Left ventricle myocardium superior (tissue), 1 donor: ENCODE measurements at regions not wholly inside any gene's neighbourhood (a gene's known extent, or its start where the extent isn't known, plus 50 kb on each side); places are given as distances from the start of the nearest gene placed in this dataset.
"Not testable (repeated sequence)": the region's sequence is repeated elsewhere in the genome, so short reads cannot be mapped to it uniquely, and the experiment has no call there.

ENCODE experiments used
- ATAC-seq: fragments of 200-7000 bp; cut with Tn5 transposase; one replicate; pipeline ENCODE4 v1.9.1; 2020; ENCODE audit warnings: mild to moderate bottlenecking, moderate library complexity
- DNase-seq: peaks from one replicate; pipeline ENCODE4 v3.0.0-alpha.2; 2020
- intact Hi-C: fragments of 100-400 bp; cut with micrococcal nuclease; formaldehyde crosslinking; loops from one replicate; pipeline ENCODE4 v1.11.0; 2022
- donor health status: DM: no; HTN: yes; CAD: no; lungs with severe emphysema.

DNA sequence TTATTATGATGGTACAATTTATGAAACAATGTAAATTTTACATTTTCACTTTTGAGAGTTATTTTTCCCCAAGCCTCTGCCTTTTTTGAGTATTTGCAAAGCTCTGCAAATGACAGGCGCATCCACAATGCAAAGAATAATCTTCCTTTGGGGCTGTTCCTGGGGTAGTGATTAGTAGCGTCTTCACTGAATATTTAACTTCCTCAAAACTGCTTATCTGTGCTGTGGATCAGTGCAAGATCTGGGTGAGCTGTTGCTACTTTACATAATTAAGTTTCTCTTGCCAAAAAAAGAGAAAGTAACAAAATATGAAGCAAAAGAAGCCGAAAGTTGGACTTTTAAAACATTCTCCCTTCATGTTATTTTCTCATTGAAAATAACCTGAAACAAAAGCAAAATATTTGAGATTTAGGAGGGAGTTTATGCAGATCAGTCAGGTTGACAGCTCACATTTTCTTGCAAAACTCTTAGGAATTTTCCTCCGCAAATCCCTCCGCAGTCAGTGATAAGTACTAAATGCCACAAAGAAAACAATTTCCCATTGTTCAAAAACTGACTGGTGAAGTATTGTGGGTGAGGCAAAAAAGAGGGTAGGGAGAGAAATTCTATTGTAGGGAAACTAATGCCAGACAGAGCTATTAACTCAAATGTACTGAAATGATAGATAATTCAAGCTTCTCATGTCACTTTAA lies 276.4 kb upstream of the B3GALT2 start:
- intact Hi-C loops, result no loop called here
- no peak for ATAC-seq
- no peak for DNase-seq

DNA sequence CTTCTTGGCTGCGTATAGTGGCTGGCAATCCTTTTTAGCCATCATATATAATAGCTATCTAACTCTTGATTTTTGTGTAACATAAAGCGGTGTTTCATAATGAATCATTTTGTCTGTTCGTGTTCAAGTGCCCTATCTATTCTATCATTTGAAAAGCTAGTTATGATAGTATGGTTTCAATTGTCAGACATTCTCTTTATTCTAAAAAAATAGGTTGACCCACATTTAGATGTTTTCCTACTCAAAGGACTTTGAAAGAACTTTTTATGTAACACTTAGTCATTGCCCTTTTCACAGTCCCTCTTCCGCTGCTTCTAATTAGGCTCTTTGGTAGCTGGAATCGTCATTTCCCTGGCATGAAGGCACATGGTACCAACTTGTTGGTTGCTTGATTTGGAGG lies 272.2 kb upstream of the B3GALT2 start:
- ATAC-seq, result no peak
- no peak for DNase-seq
- intact Hi-C loops, result no loop called here

DNA sequence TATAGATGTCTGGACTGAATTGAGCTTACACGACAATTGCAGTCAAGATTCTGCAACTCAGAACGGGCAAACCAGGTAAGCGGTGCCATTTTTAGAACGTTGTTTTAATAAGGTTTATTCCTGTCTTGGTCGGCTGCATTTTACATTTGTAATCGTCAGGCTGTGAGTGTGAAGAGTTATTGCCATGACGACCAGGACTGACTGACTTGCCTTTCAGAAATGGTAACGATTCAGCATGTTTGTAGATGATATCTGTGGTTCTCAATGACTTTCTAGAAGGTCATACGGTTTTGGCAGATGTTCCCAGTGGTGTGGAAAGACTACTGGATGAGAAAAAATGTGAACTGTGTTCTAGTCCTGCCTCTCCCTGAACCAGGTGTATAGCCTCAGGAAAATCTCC lies 271.3 kb upstream of the B3GALT2 start:
- ATAC-seq (peak; percentile 23), DNase-seq (no peak)
- intact Hi-C loops, result no loop called here

DNA sequence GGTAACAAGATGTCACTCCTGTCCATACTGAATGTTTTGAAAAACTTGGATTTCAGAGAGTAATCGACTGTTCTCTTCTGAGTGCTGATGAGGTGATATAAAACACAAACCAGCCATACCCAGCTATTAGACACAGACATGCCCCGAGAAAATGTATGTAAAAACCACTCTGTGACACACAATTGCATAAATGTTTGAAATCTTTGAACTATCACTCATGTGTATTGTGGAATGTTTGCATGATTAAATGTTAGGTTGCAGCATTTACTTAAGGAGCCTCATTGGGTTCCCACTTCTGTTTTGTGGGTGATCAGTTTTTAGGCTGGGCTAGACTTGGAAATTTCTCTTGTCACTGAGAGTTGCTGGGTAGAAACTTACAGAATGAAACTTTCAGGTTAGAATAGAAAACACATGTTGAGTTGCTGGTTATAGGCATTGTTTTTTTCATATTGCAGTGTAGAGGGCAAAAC lies 270.4 kb upstream of the B3GALT2 start:
- intact Hi-C loops, result no loop called here
- ATAC-seq (no peak), DNase-seq (no peak)

DNA sequence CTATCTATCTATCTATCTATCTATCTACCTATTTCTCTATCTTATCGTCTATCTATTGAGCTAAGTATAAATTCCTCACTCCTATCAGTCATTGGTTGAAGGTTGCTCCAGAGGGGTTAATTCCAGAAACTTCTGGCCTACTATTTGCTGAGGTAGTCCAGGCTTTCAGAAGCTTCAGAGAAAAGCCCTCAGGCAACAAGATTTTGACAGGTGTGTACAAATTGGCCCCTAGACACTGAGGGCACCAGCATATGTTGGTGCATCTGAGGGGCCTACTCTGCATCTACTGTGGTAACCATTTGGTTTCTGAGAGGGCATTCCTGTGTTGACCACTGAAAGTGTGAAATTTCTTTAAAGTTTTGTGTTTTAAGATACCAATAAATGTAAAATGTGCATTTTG lies 265.2 kb upstream of the B3GALT2 start:
- DNase-seq (no peak), ATAC-seq (no peak)
- intact Hi-C loops, result no loop called here

DNA sequence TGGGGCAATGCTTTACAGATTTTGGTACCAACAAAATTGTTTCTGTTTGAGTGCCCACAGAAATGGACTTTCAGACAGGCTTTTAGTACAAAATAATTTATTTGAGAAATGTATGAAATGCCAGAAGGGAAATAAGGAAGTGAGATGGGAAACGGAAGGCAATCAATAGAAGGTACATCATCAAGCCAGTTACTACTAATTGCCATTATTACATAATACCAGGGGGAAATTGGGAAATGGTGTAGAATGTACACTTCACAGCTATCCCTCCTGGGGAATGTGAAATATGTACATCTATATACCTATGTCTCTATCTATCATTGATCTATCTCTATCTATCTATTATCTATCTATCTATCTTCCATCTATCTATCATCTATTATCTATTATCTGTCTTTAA lies 264.6 kb upstream of the B3GALT2 start:
- intact Hi-C loops, result no loop called here
- ATAC-seq (no peak), DNase-seq (no peak)

DNA sequence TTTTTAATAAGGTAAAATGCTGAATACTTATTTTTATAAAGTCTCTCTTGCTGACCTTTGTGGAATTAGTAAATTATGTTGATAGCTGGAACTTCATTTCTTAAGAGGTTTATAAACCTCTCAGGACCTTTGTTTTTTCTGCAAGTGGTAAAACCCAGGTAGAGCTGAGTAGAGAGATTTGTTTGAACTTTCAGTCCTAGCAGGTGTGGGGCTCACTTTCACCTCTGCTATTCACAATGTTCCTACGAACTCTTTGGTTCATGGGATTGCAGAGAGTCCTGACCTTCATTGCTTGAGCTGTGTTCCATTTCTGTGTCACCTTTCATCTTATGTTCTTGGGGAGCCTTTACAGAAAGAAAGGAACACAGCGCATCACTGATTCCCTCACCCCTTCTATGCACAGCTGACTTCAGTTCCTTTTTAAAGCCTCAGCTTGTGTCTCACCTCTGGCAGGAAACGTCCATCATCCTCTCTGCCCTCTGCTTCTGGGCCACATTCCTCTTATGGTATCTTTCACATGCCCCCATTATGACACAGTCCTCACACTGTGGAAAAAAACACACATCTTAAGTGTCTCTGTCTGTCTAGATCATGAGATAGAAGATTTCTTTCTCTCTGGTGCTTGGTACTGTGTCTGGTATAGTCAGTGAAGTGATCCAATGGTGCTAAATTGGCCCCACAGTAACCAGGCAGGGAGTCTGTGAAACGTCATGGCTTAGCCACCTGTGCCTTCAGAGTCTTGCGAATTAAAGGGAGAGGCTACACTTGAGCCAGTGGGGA lies 262.5 kb upstream of the B3GALT2 start:
- no peak for DNase-seq
- intact Hi-C loops, result loop anchor here (5.0 kb wide), 1 partner anchor 1143 kb away; no protein-coding TSS in a partner anchor
- no peak for ATAC-seq

DNA sequence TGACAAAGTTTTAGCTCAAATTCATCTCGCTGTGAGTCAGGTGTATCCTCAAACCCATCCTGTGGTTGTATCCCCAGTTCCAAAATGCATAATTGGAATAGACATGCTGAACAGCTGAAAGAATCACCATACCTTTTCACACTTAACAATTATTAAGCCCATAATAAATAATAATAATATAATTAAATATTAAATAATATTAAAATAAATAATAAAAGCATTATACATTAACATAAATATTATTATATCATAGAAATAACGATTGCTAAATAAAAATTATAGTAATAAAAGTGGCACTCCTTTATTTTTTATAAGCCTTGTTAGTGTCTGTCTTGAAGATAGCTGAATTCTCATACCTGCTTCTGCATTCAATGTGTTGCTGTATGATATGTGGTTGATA lies 257.5 kb upstream of the B3GALT2 start:
- DNase-seq, result no peak
- ATAC-seq, result no peak
- intact Hi-C loops, result no loop called here

DNA sequence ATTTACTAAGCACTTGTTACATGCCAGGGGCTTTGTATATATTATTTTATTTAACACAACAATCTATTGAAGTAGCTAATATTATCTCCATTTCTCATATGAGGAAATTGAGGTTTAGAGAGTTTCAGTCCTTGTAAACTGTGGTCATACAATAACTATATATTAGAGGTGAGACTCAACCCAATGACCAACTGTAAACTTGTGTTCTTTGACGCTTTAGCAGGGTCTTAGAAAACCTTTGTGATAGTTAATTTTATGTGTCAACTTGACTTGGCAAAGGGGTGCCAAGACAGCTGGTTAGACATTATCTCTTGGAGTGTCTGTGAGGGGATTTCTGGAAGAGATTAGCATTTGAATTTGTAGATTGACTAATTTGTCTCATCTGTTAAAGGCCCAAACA lies 252.4 kb upstream of the B3GALT2 start:
- no peak for ATAC-seq
- no peak for DNase-seq
- intact Hi-C loops, result no loop called here

DNA sequence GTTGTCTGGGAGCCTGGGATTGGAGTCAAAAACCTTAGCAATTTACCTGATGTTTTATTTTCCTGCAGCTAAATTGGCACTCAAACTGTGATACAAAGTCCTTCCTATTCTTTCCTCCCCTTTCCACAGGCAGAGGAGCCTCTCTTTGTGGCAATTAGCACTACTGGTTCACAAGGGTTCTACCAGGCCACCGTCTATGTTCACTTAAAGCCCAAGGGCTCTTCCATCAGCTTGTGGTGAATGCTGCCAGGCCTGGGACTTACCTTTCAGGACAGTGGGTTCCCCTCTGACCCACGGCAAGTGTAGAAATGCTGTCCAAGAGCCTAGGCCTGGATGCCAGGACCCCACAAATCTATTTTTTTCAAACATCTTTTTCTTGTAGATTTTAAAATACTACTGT lies 251.9 kb upstream of the B3GALT2 start:
- ATAC-seq, result no peak
- DNase-seq, result no peak

DNA sequence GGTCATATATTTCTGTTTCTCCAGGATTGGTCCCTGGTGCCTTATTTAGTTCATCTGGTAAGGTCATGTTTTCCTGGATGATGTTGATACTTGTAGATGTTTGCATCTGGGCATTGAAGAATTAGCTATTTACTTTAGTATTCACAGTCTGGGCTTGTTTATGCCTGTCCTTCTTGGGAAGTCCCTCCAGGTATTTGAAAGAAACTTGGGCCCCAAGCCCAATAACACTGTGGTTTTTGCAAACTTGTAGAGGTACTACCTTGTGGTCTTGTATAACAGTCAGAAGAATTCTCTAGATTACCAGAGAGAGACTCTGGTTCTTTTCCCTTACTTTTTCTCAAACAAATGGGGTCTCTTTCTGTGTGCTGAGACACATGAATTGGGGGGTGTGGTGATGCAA lies 251.4 kb upstream of the B3GALT2 start:
- intact Hi-C loops, result no loop called here
- no peak for DNase-seq
- ATAC-seq, result no peak

More for the DNA sequence above, 251.9 kb upstream of the B3GALT2 start:
- intact Hi-C loops, result no loop called here

DNA sequence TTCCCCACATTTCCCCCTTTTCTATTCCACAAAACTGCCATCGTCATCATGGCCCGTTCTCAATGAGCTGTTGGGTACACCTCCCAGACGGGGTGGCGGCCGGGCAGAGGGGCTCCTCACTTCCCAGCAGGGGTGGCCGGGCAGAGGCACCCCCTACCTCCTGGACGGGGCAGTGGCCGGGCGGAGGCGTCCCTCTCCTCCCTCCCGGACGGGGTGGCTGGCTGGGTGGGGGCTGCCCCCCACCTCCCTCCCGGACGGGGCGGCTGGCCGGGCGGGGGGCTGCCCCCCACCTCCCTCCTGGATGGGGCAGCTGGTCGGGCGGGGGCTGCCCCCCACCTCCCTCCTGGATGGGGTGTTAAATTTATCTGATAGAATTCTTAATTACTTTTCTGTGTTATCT lies 250.9 kb upstream of the B3GALT2 start:
- intact Hi-C loops, DNase-seq, ATAC-seq: not testable (repeated sequence)

DNA sequence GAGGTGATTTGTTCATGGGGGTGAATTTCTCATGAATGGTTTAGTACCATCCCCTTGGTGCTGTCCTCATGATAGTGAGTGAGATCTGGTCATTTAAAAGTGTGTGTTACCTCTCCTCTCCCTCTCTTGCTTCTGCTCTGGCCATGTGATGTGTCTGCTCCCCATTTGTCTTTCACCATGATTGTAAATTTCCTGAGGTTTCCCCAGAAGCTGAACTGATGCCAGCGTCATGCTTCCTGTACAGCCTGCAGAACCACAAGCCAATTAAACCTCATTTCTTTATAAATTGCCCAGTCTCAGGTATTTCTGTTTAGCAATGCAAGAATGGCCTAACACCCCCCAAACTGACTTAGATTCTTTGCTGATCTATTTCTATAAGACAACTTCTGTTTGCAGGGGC lies 249.4 kb upstream of the B3GALT2 start:
- ATAC-seq, result no peak
- intact Hi-C loops, result no loop called here

DNA sequence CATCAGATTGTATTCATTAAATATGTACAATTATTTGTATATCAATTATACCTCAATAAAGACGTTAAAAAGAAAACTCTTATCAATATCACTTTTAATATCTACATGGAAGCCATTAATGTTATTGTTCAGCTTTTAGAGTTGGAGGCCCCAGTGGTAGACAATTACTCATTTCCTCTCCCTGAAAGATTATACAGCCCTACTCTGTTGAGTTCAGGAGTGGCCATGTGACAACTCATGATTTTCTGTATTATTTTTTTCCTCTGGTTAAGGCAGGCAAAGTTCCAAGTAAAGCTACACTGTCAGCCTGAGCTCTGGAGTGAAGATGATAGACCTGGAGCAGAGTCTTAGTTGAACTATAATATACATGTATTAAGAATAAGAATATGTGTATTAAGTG lies 247.9 kb upstream of the B3GALT2 start:
- intact Hi-C loops, result no loop called here
- ATAC-seq (no peak), DNase-seq (no peak)

More for the DNA sequence above, 249.4 kb upstream of the B3GALT2 start:
- DNase-seq, result no peak

DNA sequence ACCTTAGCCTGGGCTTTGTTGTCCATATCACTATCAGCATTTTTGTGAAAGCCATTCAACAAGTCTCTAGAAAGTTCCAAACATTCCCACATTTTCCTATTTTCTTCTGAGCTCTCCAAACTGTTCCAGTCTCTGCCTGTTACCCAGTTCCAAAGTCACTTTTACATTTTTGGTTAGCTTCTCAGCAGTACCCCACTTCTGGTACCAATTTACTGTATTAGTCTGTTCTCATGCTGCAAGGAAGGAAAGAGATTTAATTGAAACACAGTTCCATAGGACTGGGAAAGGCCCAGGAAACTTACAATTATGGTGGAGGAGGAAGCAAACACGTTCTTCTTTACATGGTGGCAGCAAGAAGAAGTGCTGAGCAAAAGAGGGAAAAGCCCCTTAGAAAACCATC lies 247.2 kb upstream of the B3GALT2 start:
- intact Hi-C loops, result no loop called here
- ATAC-seq (no peak), DNase-seq (no peak)

DNA sequence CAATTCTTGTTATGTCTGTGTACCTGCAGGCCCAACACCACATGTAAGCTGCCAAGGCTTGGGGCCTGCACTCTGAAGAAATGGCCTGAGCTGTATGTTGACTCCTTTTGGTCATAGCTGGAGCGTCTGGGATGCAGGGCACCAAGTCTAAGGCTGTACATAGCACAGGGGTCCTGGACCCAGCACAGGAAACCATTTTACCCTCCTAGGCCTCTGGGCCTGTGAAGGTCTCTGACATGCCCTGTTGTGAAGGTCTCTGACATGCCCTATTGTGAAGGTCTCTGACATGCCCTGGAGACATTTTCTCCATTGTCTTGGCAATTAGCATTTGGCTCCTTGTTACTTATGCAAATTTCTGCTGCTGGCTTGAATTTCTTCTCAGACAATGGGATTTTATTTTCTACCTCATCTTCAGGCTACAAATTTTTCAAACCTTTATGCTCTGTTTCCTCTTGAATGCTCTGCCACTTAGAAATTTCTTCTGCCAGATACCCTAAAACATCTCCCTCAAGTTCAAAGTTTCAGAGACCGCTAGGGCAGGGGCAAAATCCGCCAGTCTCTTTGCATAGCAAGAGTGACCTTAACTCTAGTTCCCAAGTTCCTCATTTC lies 246.7 kb upstream of the B3GALT2 start:
- intact Hi-C loops, result no loop called here
- ATAC-seq, result no peak

DNA sequence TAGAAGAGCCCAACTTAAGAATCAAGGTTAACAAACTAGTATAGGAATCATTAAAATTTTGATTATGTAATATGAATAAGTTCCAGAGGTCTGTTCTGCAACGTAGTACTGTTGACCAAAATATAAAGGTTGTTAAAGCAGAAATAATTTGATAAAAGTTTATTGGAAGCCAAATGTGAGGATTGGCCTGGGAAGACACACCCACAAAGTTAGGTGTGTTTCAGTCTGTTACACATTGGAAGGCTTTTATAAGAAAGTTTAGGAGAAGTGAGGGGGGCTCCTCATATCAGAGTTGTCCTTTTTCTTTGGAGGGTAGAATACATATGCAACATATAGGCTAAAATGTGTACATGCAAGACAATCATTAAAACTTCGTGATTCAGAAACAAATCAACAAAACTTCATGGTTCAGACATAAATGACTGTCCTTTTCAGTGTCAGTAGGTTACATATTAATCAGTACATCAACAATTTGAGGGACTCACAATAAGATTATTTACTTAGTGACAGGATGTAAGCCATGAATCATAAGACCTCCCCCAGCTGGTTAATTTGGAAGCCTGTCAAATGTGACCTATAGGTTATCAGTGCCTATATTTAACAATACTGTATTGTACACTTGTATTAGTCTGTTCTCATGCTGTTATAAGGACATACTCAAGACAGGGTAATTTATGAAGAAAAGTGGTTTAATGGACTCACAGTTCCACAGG lies 245.0 kb upstream of the B3GALT2 start:
- DNase-seq, result no peak
- intact Hi-C loops, result no loop called here
- ATAC-seq, result no peak

More for the DNA sequence above, 246.7 kb upstream of the B3GALT2 start:
- no peak for DNase-seq

DNA sequence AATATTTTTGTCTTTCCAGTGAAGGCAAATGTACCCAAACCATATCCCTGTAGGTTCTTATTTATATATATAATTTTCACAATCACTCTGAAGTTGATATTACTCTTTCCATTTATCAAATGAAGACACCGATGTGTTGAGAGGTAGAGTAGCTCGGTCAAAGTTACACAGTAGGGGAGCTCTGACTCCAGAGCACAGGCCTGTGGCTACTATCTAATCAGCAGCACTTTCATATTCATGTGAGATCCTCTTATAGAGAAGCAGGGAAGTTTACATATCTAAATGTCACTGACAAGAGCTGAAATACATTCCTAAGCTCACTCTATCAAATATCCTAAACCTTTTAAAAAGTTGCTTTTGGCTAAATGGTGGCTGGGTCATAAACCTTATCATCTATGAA lies 241.1 kb upstream of the B3GALT2 start:
- DNase-seq (no peak), ATAC-seq (peak; percentile 56)
- intact Hi-C loops, result no loop called here

DNA sequence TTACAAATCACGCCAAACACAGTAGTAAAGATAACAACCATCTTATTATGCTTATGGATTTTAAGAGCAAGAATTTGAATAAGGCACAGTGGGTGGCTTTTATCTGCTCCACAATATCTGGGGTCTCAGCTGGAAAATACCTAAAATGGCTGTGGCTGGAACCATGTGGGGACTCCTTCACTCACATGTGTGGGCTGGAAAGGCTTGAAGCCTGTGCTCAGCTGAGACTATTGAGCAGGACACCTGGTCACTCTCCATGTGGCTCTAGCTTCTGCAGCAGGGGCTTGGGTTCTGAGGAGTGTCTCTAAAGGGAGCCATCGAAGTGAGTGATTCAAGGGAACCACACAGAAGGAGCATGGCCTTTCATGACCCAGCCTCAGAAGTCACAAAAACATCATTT lies 239.6 kb upstream of the B3GALT2 start:
- DNase-seq, result no peak
- intact Hi-C loops, result no loop called here
- no peak for ATAC-seq

DNA sequence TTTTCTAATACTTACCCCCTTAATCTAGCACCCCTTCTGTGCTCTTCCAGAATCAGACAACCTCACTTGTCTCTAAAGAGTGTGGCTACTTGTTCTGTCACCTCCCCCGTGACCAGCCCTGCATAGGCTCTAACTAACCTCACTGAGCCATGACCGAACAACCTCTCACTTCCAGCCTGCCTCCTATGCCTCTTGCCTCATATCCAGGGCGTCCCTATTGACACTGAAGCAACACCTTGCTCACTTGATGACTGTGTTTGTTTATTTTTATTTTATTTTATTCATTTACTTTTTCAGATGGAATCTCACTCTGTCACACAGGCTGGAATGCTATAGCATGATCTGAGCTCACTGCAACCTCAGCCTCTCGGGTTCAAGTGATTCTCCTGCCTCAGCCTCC lies 235.1 kb upstream of the B3GALT2 start:
- DNase-seq (no peak), ATAC-seq (no peak)
- intact Hi-C loops, result no loop called here
